GM03348 (cell line): ENCODE measurements at regions not wholly inside any gene's neighbourhood (a gene's known extent, or its start where the extent isn't known, plus 50 kb on each side); places are given as distances from the start of the nearest gene placed in this dataset.

ENCODE experiments used
- DNase-seq: peaks from one replicate; pipeline ENCODE4 v3.0.0; 2012; ENCODE audit warnings: low spot score

- no peak for DNase-seq
These were observed 738.1 kb downstream of the QKI start for GRCh38 chr6:164152611-164153010.

GRCh38 chr6:164151161-164152120, 736.9 kb downstream of the QKI start:
- DNase-seq: no peak

GRCh38 chr6:164150232-164150631, 735.7 kb downstream of the QKI start:
- DNase-seq: no peak

GRCh38 chr6:164148788-164149187, 734.3 kb downstream of the QKI start:
- DNase-seq: no peak

- DNase-seq: no peak
These were observed 729.8 kb downstream of the QKI start for GRCh38 chr6:164144316-164144715.

GRCh38 chr6:164142322-164142721, 727.8 kb downstream of the QKI start:
- DNase-seq: no peak

- DNase-seq: no peak
These were observed 721.1 kb downstream of the QKI start for GRCh38 chr6:164135511-164136132.

GRCh38 chr6:164133095-164133494, 718.6 kb downstream of the QKI start:
- DNase-seq: no peak

- DNase-seq: no peak
These were observed 716.1 kb downstream of the QKI start for GRCh38 chr6:164130585-164130984.

- no peak for DNase-seq
These were observed 715.6 kb downstream of the QKI start for GRCh38 chr6:164130151-164130550.

- no peak for DNase-seq
These were observed 714.7 kb downstream of the QKI start for GRCh38 chr6:164129218-164129617.

GRCh38 chr6:164128101-164128500, 713.6 kb downstream of the QKI start:
- no peak for DNase-seq

- DNase-seq: no peak
These were observed 710.5 kb downstream of the QKI start for GRCh38 chr6:164124986-164125385.

GRCh38 chr6:164124473-164124872, 710.0 kb downstream of the QKI start:
- DNase-seq: no peak

GRCh38 chr6:164122109-164122508, 707.6 kb downstream of the QKI start:
- DNase-seq: no peak

GRCh38 chr6:164121527-164121926, 707.0 kb downstream of the QKI start:
- no peak for DNase-seq

GRCh38 chr6:164114651-164115050, 700.1 kb downstream of the QKI start:
- DNase-seq: no peak

- no peak for DNase-seq
These were observed 699.5 kb downstream of the QKI start for GRCh38 chr6:164114051-164114450.

- DNase-seq: no peak
These were observed 699.1 kb downstream of the QKI start for GRCh38 chr6:164113637-164114036.

GRCh38 chr6:164109770-164110140, 695.2 kb downstream of the QKI start:
- no peak for DNase-seq

- DNase-seq: peak; percentile 19
These were observed 694.6 kb downstream of the QKI start for GRCh38 chr6:164108869-164109769.

- DNase-seq: no peak
These were observed 693.6 kb downstream of the QKI start for GRCh38 chr6:164108092-164108491.
